GM23338 (cell line): ENCODE measurements at regions not wholly inside any gene's neighbourhood (a gene's known extent, or its start where the extent isn't known, plus 50 kb on each side); places are given as distances from the start of the nearest gene placed in this dataset.
"Not testable (repeated sequence)": the region's sequence is repeated elsewhere in the genome, so short reads cannot be mapped to it uniquely, and the experiment has no call there.

Experiments
- ATAC-seq: fragments of 200-7000 bp; cut with Tn5 transposase; 3 replicates; pipeline ENCODE4 v1.9.1; 2020
- DNase-seq: peaks from one replicate; pipeline ENCODE4 v3.0.0-alpha.2; 2015; ENCODE audit warnings: low spot score
- H2AFZ ChIP-seq: fragments of 200-600 bp; sonication (generic); 2 replicates; pipeline ENCODE4 v1.8.0; 2016; ENCODE audit warnings: antibody characterized with exemption, mild to moderate bottlenecking, moderate library complexity
- H3F3A ChIP-seq: fragments of 200-600 bp; sonication (generic); replicated peaks from 2 replicates; pipeline ENCODE4 v1.8.0; 2017; ENCODE audit warnings: antibody characterized with exemption, mixed run types, low read depth
- H3K27ac ChIP-seq: fragments of 200-600 bp; sonication (generic); 2 replicates; pipeline ENCODE4 v1.6.1; 2016; ENCODE audit warnings: low read depth
- H3K27me3 ChIP-seq: fragments of 200-600 bp; sonication (generic); 2 replicates; pipeline ENCODE4 v1.8.0; 2016; ENCODE audit warnings: mild to moderate bottlenecking, mixed run types, moderate library complexity; ENCODE audit not compliant: insufficient read depth
- H3K36me3 ChIP-seq: fragments of 200-600 bp; sonication (generic); 2 replicates; pipeline ENCODE4 v1.8.0; 2016; ENCODE audit warnings: mild to moderate bottlenecking; ENCODE audit not compliant: insufficient read depth
- H3K4me1 ChIP-seq: fragments of 200-600 bp; sonication (generic); 2 replicates; pipeline ENCODE4 v1.8.0; 2016; ENCODE audit warnings: mild to moderate bottlenecking, moderate library complexity; ENCODE audit not compliant: insufficient read depth
- H3K4me2 ChIP-seq: fragments of 200-600 bp; sonication (generic); 2 replicates; pipeline ENCODE4 v1.7.1; 2017; ENCODE audit warnings: mixed run types
- H3K4me3 ChIP-seq: fragments of 200-600 bp; sonication (generic); 2 replicates; pipeline ENCODE4 v1.6.1; 2016; ENCODE audit warnings: mixed run types
- H3K79me2 ChIP-seq: fragments of 200-600 bp; sonication (generic); replicated peaks from 2 replicates; pipeline ENCODE4 v1.8.0; 2017; ENCODE audit warnings: mild to moderate bottlenecking; ENCODE audit not compliant: insufficient read depth
- H3K9me2 ChIP-seq: fragments of 200-600 bp; sonication (generic); 2 replicates; pipeline ENCODE4 v1.8.0; 2017; ENCODE audit not compliant: insufficient read depth
- H4K20me1 ChIP-seq: fragments of 200-600 bp; sonication (generic); replicated peaks from 2 replicates; pipeline ENCODE4 v1.8.0; 2017; ENCODE audit warnings: mild to moderate bottlenecking; ENCODE audit not compliant: insufficient read depth
- H3K27ac Mint-ChIP-seq: 2 replicates; pipeline ENCODE4 v1.8.0; 2020; ENCODE audit warnings: inconsistent platforms, mild to moderate bottlenecking, moderate library complexity, mixed read lengths
- H3K27me3 Mint-ChIP-seq: 3 replicates; pipeline ENCODE4 v1.8.0; 2022; ENCODE audit warnings: low read depth, mild to moderate bottlenecking, moderate library complexity, mixed read lengths, inconsistent platforms; ENCODE audit not compliant: insufficient read depth, poor library complexity
- H3K36me3 Mint-ChIP-seq: 3 replicates; pipeline ENCODE4 v1.8.0; 2021; ENCODE audit warnings: low read depth, mild to moderate bottlenecking, inconsistent platforms, moderate library complexity, mixed read lengths
- H3K4me1 Mint-ChIP-seq: 3 replicates; pipeline ENCODE4 v1.8.0; 2020; ENCODE audit warnings: mild to moderate bottlenecking, inconsistent platforms, mixed read lengths
- H3K4me3 Mint-ChIP-seq: 3 replicates; pipeline ENCODE4 v1.8.0; 2021; ENCODE audit warnings: moderate library complexity, mild to moderate bottlenecking, inconsistent platforms, mixed read lengths
- H3K9me3 Mint-ChIP-seq: 3 replicates; pipeline ENCODE4 v1.8.0; 2020; ENCODE audit warnings: moderate library complexity, mild to moderate bottlenecking, inconsistent platforms, mixed read lengths
- CREB1 ChIP-seq: fragments of 250-450 bp; sonication (Bioruptor Pico); IDR thresholded peaks from 2 replicates; pipeline ENCODE4 v1.5.0; 2020; ENCODE audit warnings: low read depth, mild to moderate bottlenecking, moderate library complexity
- EZH2phosphoT487 ChIP-seq: fragments of 200-600 bp; sonication (generic); IDR thresholded peaks from one replicate; pipeline ENCODE4 v1.8.1; 2018; ENCODE audit warnings: antibody characterized with exemption; ENCODE audit not compliant: unreplicated experiment
- NANOG ChIP-seq: IDR thresholded peaks from 2 replicates; pipeline ENCODE4 v1.6.1; 2016; ENCODE audit warnings: antibody characterized with exemption, borderline replicate concordance
- STAT1 ChIP-seq: IDR thresholded peaks from one replicate; pipeline ENCODE4 v1.6.1; 2016; ENCODE audit warnings: antibody characterized with exemption; ENCODE audit not compliant: unreplicated experiment
- ZNF331 ChIP-seq: fragments of 250-450 bp; sonication (Bioruptor Pico); IDR thresholded peaks from 2 replicates; pipeline ENCODE4 v1.5.0; 2020; ENCODE audit warnings: low read depth, mild to moderate bottlenecking, moderate library complexity
- TF ChIP-seq, protein P1 (sequence below): IDR thresholded peaks from one replicate; pipeline ENCODE4 v1.6.1; 2018; ENCODE audit warnings: antibody characterized with exemption; ENCODE audit not compliant: unreplicated experiment
- TF ChIP-seq, protein P2 (sequence below): fragments of 250-450 bp; sonication (Bioruptor Pico); IDR thresholded peaks from 2 replicates; pipeline ENCODE4 v1.5.0; 2020; ENCODE audit warnings: mild to moderate bottlenecking, moderate library complexity
- TF ChIP-seq, protein P3 (sequence below): IDR thresholded peaks from 2 replicates; pipeline ENCODE4 v1.6.1; 2016; ENCODE audit warnings: antibody characterized with exemption
- TF ChIP-seq, protein P4 (sequence below), 2 experiments: fragments of 200-600 bp in 1 of 2; sonication (generic) in 1 of 2; conservative IDR thresholded peaks; 2 replicates each; pipeline versions ENCODE4 v1.5.1 to v1.6.1; 2016 to 2017; ENCODE audit warnings: antibody characterized with exemption in 2 of 2, low read depth in 2 of 2, mild to moderate bottlenecking in 2 of 2, moderate library complexity in 1 of 2

DNA sequence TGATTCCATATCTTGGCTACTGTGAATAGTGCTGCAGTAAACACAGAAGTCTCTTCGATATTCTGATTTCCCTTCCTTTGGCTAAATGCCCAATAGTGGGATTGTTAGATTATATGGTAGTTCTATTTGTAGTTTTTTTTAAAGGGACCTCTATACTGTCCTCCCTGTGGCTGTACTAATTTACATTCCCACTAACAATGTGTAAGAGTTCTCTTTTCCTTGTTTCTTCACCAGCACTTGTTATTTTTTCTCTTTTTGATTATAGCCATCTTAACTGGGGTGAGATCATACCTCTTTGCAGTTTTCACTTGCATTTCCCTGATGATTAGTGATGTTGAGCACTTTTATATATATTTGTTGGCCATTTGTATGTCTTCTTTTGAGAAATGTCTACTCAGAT, 102.0 kb downstream of the CARTPT start:
- Mint-ChIP-seq H3K27ac (no peak overlapping the region), H3K27me3 (peaks cover 2% of the 10 kb centered on the region), H3K9me3 (peaks cover 17% of the 10 kb centered on the region), H3K4me3 (no peak overlapping the region), H3K36me3 (peaks cover 9% of the 10 kb centered on the region; the same call in 2 of the 3 replicates), H3K4me1 (no peaks in the 10 kb centered on the region)
- H3K4me3 ChIP-seq = no peak overlapping the region
- DNase-seq = no peak
- H3K9me2 ChIP-seq = peaks cover 6% of the 10 kb centered on the region; the same call in 1 of the 2 replicates
- H3K27me3 ChIP-seq = no peaks in the 10 kb centered on the region
- H3K79me2 ChIP-seq = no peaks in the 10 kb centered on the region
- H2AFZ ChIP-seq = no peak overlapping the region
- TF ChIP-seq, protein P1, sequence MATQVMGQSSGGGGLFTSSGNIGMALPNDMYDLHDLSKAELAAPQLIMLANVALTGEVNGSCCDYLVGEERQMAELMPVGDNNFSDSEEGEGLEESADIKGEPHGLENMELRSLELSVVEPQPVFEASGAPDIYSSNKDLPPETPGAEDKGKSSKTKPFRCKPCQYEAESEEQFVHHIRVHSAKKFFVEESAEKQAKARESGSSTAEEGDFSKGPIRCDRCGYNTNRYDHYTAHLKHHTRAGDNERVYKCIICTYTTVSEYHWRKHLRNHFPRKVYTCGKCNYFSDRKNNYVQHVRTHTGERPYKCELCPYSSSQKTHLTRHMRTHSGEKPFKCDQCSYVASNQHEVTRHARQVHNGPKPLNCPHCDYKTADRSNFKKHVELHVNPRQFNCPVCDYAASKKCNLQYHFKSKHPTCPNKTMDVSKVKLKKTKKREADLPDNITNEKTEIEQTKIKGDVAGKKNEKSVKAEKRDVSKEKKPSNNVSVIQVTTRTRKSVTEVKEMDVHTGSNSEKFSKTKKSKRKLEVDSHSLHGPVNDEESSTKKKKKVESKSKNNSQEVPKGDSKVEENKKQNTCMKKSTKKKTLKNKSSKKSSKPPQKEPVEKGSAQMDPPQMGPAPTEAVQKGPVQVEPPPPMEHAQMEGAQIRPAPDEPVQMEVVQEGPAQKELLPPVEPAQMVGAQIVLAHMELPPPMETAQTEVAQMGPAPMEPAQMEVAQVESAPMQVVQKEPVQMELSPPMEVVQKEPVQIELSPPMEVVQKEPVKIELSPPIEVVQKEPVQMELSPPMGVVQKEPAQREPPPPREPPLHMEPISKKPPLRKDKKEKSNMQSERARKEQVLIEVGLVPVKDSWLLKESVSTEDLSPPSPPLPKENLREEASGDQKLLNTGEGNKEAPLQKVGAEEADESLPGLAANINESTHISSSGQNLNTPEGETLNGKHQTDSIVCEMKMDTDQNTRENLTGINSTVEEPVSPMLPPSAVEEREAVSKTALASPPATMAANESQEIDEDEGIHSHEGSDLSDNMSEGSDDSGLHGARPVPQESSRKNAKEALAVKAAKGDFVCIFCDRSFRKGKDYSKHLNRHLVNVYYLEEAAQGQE = no peak
- TF ChIP-seq ZNF331 (CRISPR knock-in tag) (no peak), CREB1 (no peak), STAT1 (no peak), EZH2phosphoT487 (no peak), NANOG (no peak)
- TF ChIP-seq, protein P2, sequence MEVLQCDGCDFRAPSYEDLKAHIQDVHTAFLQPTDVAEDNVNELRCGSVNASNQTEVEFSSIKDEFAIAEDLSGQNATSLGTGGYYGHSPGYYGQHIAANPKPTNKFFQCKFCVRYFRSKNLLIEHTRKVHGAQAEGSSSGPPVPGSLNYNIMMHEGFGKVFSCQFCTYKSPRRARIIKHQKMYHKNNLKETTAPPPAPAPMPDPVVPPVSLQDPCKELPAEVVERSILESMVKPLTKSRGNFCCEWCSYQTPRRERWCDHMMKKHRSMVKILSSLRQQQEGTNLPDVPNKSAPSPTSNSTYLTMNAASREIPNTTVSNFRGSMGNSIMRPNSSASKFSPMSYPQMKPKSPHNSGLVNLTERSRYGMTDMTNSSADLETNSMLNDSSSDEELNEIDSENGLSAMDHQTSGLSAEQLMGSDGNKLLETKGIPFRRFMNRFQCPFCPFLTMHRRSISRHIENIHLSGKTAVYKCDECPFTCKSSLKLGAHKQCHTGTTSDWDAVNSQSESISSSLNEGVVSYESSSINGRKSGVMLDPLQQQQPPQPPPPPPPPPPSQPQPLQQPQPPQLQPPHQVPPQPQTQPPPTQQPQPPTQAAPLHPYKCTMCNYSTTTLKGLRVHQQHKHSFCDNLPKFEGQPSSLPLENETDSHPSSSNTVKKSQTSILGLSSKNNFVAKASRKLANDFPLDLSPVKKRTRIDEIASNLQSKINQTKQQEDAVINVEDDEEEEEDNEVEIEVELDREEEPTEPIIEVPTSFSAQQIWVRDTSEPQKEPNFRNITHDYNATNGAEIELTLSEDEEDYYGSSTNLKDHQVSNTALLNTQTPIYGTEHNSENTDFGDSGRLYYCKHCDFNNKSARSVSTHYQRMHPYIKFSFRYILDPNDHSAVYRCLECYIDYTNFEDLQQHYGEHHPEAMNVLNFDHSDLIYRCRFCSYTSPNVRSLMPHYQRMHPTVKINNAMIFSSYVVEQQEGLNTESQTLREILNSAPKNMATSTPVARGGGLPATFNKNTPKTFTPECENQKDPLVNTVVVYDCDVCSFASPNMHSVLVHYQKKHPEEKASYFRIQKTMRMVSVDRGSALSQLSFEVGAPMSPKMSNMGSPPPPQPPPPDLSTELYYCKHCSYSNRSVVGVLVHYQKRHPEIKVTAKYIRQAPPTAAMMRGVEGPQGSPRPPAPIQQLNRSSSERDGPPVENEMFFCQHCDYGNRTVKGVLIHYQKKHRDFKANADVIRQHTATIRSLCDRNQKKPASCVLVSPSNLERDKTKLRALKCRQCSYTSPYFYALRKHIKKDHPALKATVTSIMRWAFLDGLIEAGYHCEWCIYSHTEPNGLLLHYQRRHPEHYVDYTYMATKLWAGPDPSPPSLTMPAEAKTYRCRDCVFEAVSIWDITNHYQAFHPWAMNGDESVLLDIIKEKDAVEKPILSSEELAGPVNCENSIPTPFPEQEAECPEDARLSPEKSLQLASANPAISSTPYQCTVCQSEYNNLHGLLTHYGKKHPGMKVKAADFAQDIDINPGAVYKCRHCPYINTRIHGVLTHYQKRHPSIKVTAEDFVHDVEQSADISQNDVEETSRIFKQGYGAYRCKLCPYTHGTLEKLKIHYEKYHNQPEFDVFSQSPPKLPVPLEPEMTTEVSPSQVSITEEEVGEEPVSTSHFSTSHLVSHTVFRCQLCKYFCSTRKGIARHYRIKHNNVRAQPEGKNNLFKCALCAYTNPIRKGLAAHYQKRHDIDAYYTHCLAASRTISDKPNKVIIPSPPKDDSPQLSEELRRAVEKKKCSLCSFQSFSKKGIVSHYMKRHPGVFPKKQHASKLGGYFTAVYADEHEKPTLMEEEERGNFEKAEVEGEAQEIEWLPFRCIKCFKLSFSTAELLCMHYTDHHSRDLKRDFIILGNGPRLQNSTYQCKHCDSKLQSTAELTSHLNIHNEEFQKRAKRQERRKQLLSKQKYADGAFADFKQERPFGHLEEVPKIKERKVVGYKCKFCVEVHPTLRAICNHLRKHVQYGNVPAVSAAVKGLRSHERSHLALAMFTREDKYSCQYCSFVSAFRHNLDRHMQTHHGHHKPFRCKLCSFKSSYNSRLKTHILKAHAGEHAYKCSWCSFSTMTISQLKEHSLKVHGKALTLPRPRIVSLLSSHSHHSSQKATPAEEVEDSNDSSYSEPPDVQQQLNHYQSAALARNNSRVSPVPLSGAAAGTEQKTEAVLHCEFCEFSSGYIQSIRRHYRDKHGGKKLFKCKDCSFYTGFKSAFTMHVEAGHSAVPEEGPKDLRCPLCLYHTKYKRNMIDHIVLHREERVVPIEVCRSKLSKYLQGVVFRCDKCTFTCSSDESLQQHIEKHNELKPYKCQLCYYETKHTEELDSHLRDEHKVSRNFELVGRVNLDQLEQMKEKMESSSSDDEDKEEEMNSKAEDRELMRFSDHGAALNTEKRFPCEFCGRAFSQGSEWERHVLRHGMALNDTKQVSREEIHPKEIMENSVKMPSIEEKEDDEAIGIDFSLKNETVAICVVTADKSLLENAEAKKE (CRISPR knock-in tag) = no peak
- TF ChIP-seq, protein P3, sequence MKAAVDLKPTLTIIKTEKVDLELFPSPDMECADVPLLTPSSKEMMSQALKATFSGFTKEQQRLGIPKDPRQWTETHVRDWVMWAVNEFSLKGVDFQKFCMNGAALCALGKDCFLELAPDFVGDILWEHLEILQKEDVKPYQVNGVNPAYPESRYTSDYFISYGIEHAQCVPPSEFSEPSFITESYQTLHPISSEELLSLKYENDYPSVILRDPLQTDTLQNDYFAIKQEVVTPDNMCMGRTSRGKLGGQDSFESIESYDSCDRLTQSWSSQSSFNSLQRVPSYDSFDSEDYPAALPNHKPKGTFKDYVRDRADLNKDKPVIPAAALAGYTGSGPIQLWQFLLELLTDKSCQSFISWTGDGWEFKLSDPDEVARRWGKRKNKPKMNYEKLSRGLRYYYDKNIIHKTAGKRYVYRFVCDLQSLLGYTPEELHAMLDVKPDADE = no peak
- TF ChIP-seq, protein P4, sequence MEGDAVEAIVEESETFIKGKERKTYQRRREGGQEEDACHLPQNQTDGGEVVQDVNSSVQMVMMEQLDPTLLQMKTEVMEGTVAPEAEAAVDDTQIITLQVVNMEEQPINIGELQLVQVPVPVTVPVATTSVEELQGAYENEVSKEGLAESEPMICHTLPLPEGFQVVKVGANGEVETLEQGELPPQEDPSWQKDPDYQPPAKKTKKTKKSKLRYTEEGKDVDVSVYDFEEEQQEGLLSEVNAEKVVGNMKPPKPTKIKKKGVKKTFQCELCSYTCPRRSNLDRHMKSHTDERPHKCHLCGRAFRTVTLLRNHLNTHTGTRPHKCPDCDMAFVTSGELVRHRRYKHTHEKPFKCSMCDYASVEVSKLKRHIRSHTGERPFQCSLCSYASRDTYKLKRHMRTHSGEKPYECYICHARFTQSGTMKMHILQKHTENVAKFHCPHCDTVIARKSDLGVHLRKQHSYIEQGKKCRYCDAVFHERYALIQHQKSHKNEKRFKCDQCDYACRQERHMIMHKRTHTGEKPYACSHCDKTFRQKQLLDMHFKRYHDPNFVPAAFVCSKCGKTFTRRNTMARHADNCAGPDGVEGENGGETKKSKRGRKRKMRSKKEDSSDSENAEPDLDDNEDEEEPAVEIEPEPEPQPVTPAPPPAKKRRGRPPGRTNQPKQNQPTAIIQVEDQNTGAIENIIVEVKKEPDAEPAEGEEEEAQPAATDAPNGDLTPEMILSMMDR (conservative IDR thresholded peaks at IDR 0.05; ENCODE audit: low read depth in 2 of 2) = no peak
- ATAC-seq = no peak
- no peaks in the 10 kb centered on the region for H3F3A ChIP-seq
- no peak overlapping the region for H3K4me2 ChIP-seq
- H3K27ac ChIP-seq = no peak overlapping the region
- no peaks in the 10 kb centered on the region for H3K4me1 ChIP-seq
- H4K20me1 ChIP-seq = no peaks in the 10 kb centered on the region
- no peaks in the 10 kb centered on the region; the same call in 1 of the 2 replicates for H3K36me3 ChIP-seq

DNA sequence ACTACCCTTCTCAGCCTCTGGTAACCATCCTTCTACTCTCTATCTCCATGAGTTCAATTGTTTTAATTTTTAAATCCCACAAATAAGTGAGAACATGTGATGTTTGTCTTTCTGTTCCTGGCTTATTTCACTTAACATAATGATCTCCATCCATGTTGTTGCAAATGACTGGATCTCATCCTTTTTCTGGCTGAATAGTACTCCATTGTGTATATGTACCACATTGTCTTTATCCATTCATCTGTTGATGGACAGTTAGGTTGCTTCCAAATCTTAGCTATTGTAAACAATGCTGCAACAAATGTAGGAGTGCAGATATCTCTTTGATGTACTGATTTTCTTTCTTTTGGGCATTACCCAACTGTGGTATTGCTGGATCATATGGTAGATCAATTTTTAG, 103.0 kb downstream of the CARTPT start:
- Mint-ChIP-seq H3K36me3 (peaks cover 18% of the 10 kb centered on the region), H3K9me3 (peaks cover 27% of the 10 kb centered on the region)
- H3K79me2 ChIP-seq, H3K36me3 ChIP-seq, H4K20me1 ChIP-seq, ATAC-seq, H3K4me2 ChIP-seq, H3K27ac Mint-ChIP-seq, DNase-seq, H3K4me1 ChIP-seq, H3K27me3 Mint-ChIP-seq, H3F3A ChIP-seq, H3K4me3 Mint-ChIP-seq, H3K27ac ChIP-seq, H3K4me3 ChIP-seq, H3K9me2 ChIP-seq, H3K27me3 ChIP-seq, H2AFZ ChIP-seq, H3K4me1 Mint-ChIP-seq: not testable (repeated sequence)
